ENCODE measurements at regions not wholly inside any gene's neighbourhood (a gene's known extent, or its start where the extent isn't known, plus 50 kb on each side); places are given as distances from the start of the nearest gene placed in this dataset.

- H2BK15ac ChIP-seq (replicated peaks; ENCODE audit: low read depth): no peak overlapping the region
- H3K23ac ChIP-seq (ENCODE audit: low read length): no peak overlapping the region
- H3K4me3 ChIP-seq (ENCODE audit: low read length): no peak overlapping the region
- no peaks in the 10 kb centered on the region for H3K27me3 ChIP-seq (ENCODE audit: insufficient read depth, low read length, poor library complexity)
- no peak overlapping the region for H2BK120ac ChIP-seq (ENCODE audit: low read depth, low read length)
- H3K4me1 ChIP-seq (ENCODE audit: control insufficient read depth, low read depth, low read length): no peaks in the 10 kb centered on the region
- H2BK5ac ChIP-seq (ENCODE audit: low read length): no peak overlapping the region
- H3K4ac ChIP-seq (ENCODE audit: low read depth, low read length): no peak overlapping the region
- no peaks in the 10 kb centered on the region for H3K79me1 ChIP-seq (ENCODE audit: low read length)
- no peak overlapping the region for H4K5ac ChIP-seq (ENCODE audit: low read length)
- no peaks in the 10 kb centered on the region for H3K36me3 ChIP-seq (ENCODE audit: control insufficient read depth, insufficient read depth, low read length)
- no CpG with 5 or more reads among the region's 4 CpGs for WGBS (ENCODE audit: extremely low coverage, insufficient coverage, low lambda C conversion rate)
- H3K9ac ChIP-seq (ENCODE audit: low read length): no peak overlapping the region
- DNase-seq: no peak
- H3K27ac ChIP-seq (ENCODE audit: low read depth, low read length): no peak overlapping the region
- no peak overlapping the region for H3K56ac ChIP-seq (ENCODE audit: low read length)
- H3K4me2 ChIP-seq (ENCODE audit: low read length): no peak overlapping the region
- H3K79me2 ChIP-seq (ENCODE audit: control insufficient read depth, insufficient read depth, low read length): no peaks in the 10 kb centered on the region
- no peak overlapping the region for H3K18ac ChIP-seq (ENCODE audit: low read length)
- no peak overlapping the region for H2AK5ac ChIP-seq (ENCODE audit: low read length)
- no peak overlapping the region for H4K8ac ChIP-seq (ENCODE audit: low read depth, low read length)
Measured at GRCh38 chr10:88209231-88209630, 345.8 kb downstream of the PTEN start.

GRCh38 chr10:88209837-88210561, 346.6 kb downstream of the PTEN start:
- WGBS (ENCODE audit: extremely low coverage, insufficient coverage, low lambda C conversion rate): no CpG with 5 or more reads among the region's 5 CpGs
- H3K4me3 ChIP-seq (ENCODE audit: low read length): no peak overlapping the region
- H3K9ac ChIP-seq (ENCODE audit: low read length): no peak overlapping the region
- no peak overlapping the region for H3K27ac ChIP-seq (ENCODE audit: low read depth, low read length)
- no peak overlapping the region for H3K56ac ChIP-seq (ENCODE audit: low read length)
- no peaks in the 10 kb centered on the region for H3K27me3 ChIP-seq (ENCODE audit: insufficient read depth, low read length, poor library complexity)
- H3K23ac ChIP-seq (ENCODE audit: low read length): no peak overlapping the region
- no peak overlapping the region for H3K4me2 ChIP-seq (ENCODE audit: low read length)
- no peak overlapping the region for H3K4ac ChIP-seq (ENCODE audit: low read depth, low read length)
- no peak for DNase-seq
- H3K4me1 ChIP-seq (ENCODE audit: control insufficient read depth, low read depth, low read length): no peaks in the 10 kb centered on the region
- H4K5ac ChIP-seq (ENCODE audit: low read length): no peak overlapping the region
- no peak overlapping the region for H3K18ac ChIP-seq (ENCODE audit: low read length)
- no peak overlapping the region for H2AK5ac ChIP-seq (ENCODE audit: low read length)
- H3K36me3 ChIP-seq (ENCODE audit: control insufficient read depth, insufficient read depth, low read length): no peaks in the 10 kb centered on the region
- H4K8ac ChIP-seq (ENCODE audit: low read depth, low read length): no peak overlapping the region
- no peak overlapping the region for H2BK120ac ChIP-seq (ENCODE audit: low read depth, low read length)
- H3K79me2 ChIP-seq (ENCODE audit: control insufficient read depth, insufficient read depth, low read length): no peaks in the 10 kb centered on the region
- H2BK5ac ChIP-seq (ENCODE audit: low read length): no peak overlapping the region
- no peak overlapping the region for H2BK15ac ChIP-seq (replicated peaks; ENCODE audit: low read depth)
- no peaks in the 10 kb centered on the region for H3K79me1 ChIP-seq (ENCODE audit: low read length)

GRCh38 chr10:88211230-88211629, 347.8 kb downstream of the PTEN start:
- H3K79me2 ChIP-seq (ENCODE audit: control insufficient read depth, insufficient read depth, low read length): no peaks in the 10 kb centered on the region
- H4K8ac ChIP-seq (ENCODE audit: low read depth, low read length): no peak overlapping the region
- no peak for DNase-seq
- no peak overlapping the region for H2BK15ac ChIP-seq (replicated peaks; ENCODE audit: low read depth)
- H4K5ac ChIP-seq (ENCODE audit: low read length): no peak overlapping the region
- WGBS (ENCODE audit: extremely low coverage, insufficient coverage, low lambda C conversion rate): no CpG with 5 or more reads among the region's 1 CpG
- no peak overlapping the region for H3K4me3 ChIP-seq (ENCODE audit: low read length)
- no peaks in the 10 kb centered on the region for H3K4me1 ChIP-seq (ENCODE audit: control insufficient read depth, low read depth, low read length)
- no peak overlapping the region for H3K9ac ChIP-seq (ENCODE audit: low read length)
- H3K27ac ChIP-seq (ENCODE audit: low read depth, low read length): no peak overlapping the region
- no peak overlapping the region for H2BK120ac ChIP-seq (ENCODE audit: low read depth, low read length)
- no peaks in the 10 kb centered on the region for H3K79me1 ChIP-seq (ENCODE audit: low read length)
- H2BK5ac ChIP-seq (ENCODE audit: low read length): no peak overlapping the region
- no peaks in the 10 kb centered on the region for H3K36me3 ChIP-seq (ENCODE audit: control insufficient read depth, insufficient read depth, low read length)
- no peaks in the 10 kb centered on the region for H3K27me3 ChIP-seq (ENCODE audit: insufficient read depth, low read length, poor library complexity)
- H2AK5ac ChIP-seq (ENCODE audit: low read length): no peak overlapping the region
- no peak overlapping the region for H3K18ac ChIP-seq (ENCODE audit: low read length)
- H3K56ac ChIP-seq (ENCODE audit: low read length): no peak overlapping the region
- no peak overlapping the region for H3K4ac ChIP-seq (ENCODE audit: low read depth, low read length)
- H3K4me2 ChIP-seq (ENCODE audit: low read length): no peak overlapping the region
- no peak overlapping the region for H3K23ac ChIP-seq (ENCODE audit: low read length)

GRCh38 chr10:88212069-88212468, 348.6 kb downstream of the PTEN start:
- no peaks in the 10 kb centered on the region for H3K4me1 ChIP-seq (ENCODE audit: control insufficient read depth, low read depth, low read length)
- H3K4ac ChIP-seq (ENCODE audit: low read depth, low read length): no peak overlapping the region
- no peak overlapping the region for H2BK15ac ChIP-seq (replicated peaks; ENCODE audit: low read depth)
- H3K18ac ChIP-seq (ENCODE audit: low read length): no peak overlapping the region
- no peak overlapping the region for H4K5ac ChIP-seq (ENCODE audit: low read length)
- no peaks in the 10 kb centered on the region for H3K27me3 ChIP-seq (ENCODE audit: insufficient read depth, low read length, poor library complexity)
- no peak overlapping the region for H2BK5ac ChIP-seq (ENCODE audit: low read length)
- H2AK5ac ChIP-seq (ENCODE audit: low read length): no peak overlapping the region
- no peak overlapping the region for H3K56ac ChIP-seq (ENCODE audit: low read length)
- no peak overlapping the region for H3K4me3 ChIP-seq (ENCODE audit: low read length)
- no peaks in the 10 kb centered on the region for H3K79me1 ChIP-seq (ENCODE audit: low read length)
- H3K36me3 ChIP-seq (ENCODE audit: control insufficient read depth, insufficient read depth, low read length): no peaks in the 10 kb centered on the region
- no peak overlapping the region for H3K23ac ChIP-seq (ENCODE audit: low read length)
- no peak overlapping the region for H3K4me2 ChIP-seq (ENCODE audit: low read length)
- H3K27ac ChIP-seq (ENCODE audit: low read depth, low read length): no peak overlapping the region
- no peak for DNase-seq
- H3K79me2 ChIP-seq (ENCODE audit: control insufficient read depth, insufficient read depth, low read length): no peaks in the 10 kb centered on the region
- no peak overlapping the region for H4K8ac ChIP-seq (ENCODE audit: low read depth, low read length)
- no peak overlapping the region for H3K9ac ChIP-seq (ENCODE audit: low read length)
- no peak overlapping the region for H2BK120ac ChIP-seq (ENCODE audit: low read depth, low read length)

- H3K9ac ChIP-seq (ENCODE audit: low read length): no peak overlapping the region
- WGBS (ENCODE audit: extremely low coverage, insufficient coverage, low lambda C conversion rate): no CpG with 5 or more reads among the region's 6 CpGs
- H3K56ac ChIP-seq (ENCODE audit: low read length): no peak overlapping the region
- H3K23ac ChIP-seq (ENCODE audit: low read length): no peak overlapping the region
- no peaks in the 10 kb centered on the region for H3K79me1 ChIP-seq (ENCODE audit: low read length)
- no peak overlapping the region for H3K18ac ChIP-seq (ENCODE audit: low read length)
- no peaks in the 10 kb centered on the region for H3K79me2 ChIP-seq (ENCODE audit: control insufficient read depth, insufficient read depth, low read length)
- no peak overlapping the region for H2AK5ac ChIP-seq (ENCODE audit: low read length)
- H3K27ac ChIP-seq (ENCODE audit: low read depth, low read length): no peak overlapping the region
- H2BK5ac ChIP-seq (ENCODE audit: low read length): no peak overlapping the region
- no peak for DNase-seq
- H2BK15ac ChIP-seq (replicated peaks; ENCODE audit: low read depth): no peak overlapping the region
- no peaks in the 10 kb centered on the region for H3K27me3 ChIP-seq (ENCODE audit: insufficient read depth, low read length, poor library complexity)
- H3K4me2 ChIP-seq (ENCODE audit: low read length): no peak overlapping the region
- H3K4me1 ChIP-seq (ENCODE audit: control insufficient read depth, low read depth, low read length): no peaks in the 10 kb centered on the region
- no peak overlapping the region for H4K8ac ChIP-seq (ENCODE audit: low read depth, low read length)
- H3K36me3 ChIP-seq (ENCODE audit: control insufficient read depth, insufficient read depth, low read length): no peaks in the 10 kb centered on the region
- H3K4me3 ChIP-seq (ENCODE audit: low read length): no peak overlapping the region
- H3K4ac ChIP-seq (ENCODE audit: low read depth, low read length): no peak overlapping the region
- H4K5ac ChIP-seq (ENCODE audit: low read length): no peak overlapping the region
- H2BK120ac ChIP-seq (ENCODE audit: low read depth, low read length): no peak overlapping the region
Measured at GRCh38 chr10:88213065-88213605, 349.7 kb downstream of the PTEN start.

- H3K4me2 ChIP-seq (ENCODE audit: low read length): no peak overlapping the region
- no peak overlapping the region for H2BK5ac ChIP-seq (ENCODE audit: low read length)
- no peaks in the 10 kb centered on the region for H3K36me3 ChIP-seq (ENCODE audit: control insufficient read depth, insufficient read depth, low read length)
- H4K5ac ChIP-seq (ENCODE audit: low read length): no peak overlapping the region
- no peak overlapping the region for H3K18ac ChIP-seq (ENCODE audit: low read length)
- H3K79me2 ChIP-seq (ENCODE audit: control insufficient read depth, insufficient read depth, low read length): no peaks in the 10 kb centered on the region
- H3K4me3 ChIP-seq (ENCODE audit: low read length): no peak overlapping the region
- H4K8ac ChIP-seq (ENCODE audit: low read depth, low read length): no peak overlapping the region
- no peak overlapping the region for H2BK120ac ChIP-seq (ENCODE audit: low read depth, low read length)
- H3K4me1 ChIP-seq (ENCODE audit: control insufficient read depth, low read depth, low read length): no peaks in the 10 kb centered on the region
- no peak overlapping the region for H3K9ac ChIP-seq (ENCODE audit: low read length)
- H2AK5ac ChIP-seq (ENCODE audit: low read length): no peak overlapping the region
- H3K4ac ChIP-seq (ENCODE audit: low read depth, low read length): no peak overlapping the region
- H3K23ac ChIP-seq (ENCODE audit: low read length): no peak overlapping the region
- WGBS (ENCODE audit: extremely low coverage, insufficient coverage, low lambda C conversion rate): no CpG with 5 or more reads among the region's 3 CpGs
- H3K79me1 ChIP-seq (ENCODE audit: low read length): no peaks in the 10 kb centered on the region
- peak; percentile 57 for DNase-seq
- no peak overlapping the region for H3K27ac ChIP-seq (ENCODE audit: low read depth, low read length)
- no peak overlapping the region for H2BK15ac ChIP-seq (replicated peaks; ENCODE audit: low read depth)
- no peak overlapping the region for H3K56ac ChIP-seq (ENCODE audit: low read length)
- no peaks in the 10 kb centered on the region for H3K27me3 ChIP-seq (ENCODE audit: insufficient read depth, low read length, poor library complexity)
Measured at GRCh38 chr10:88216976-88217375, 353.6 kb downstream of the PTEN start.

Measured in mesendoderm (in vitro differentiated cells).